ENCODE measurements at regions not wholly inside any gene's neighbourhood (a gene's known extent, or its start where the extent isn't known, plus 50 kb on each side); places are given as distances from the start of the nearest gene placed in this dataset.

GRCh38 chr6:2403546-2403945 is 158.1 kb upstream of the GMDS start:
- no peak for ATAC-seq
- TF ChIP-seq REST (IDR thresholded peaks at IDR 0.05; ENCODE audit: insufficient read depth in 1 of 2, low read depth in 2 of 2, low read length in 1 of 2) (no peak), POLR2AphosphoS5 (IDR thresholded peaks at IDR 0.05; ENCODE audit: low read depth, low read length) (no peak), SIN3A (IDR thresholded peaks at IDR 0.05; ENCODE audit: borderline replicate concordance, insufficient read depth, low read depth, low read length) (no peak), CTCF (IDR thresholded peaks at IDR 0.05) (no peak), TCF7L2 (IDR thresholded peaks at IDR 0.05; ENCODE audit: low read depth, low read length) (no peak)
- no peak overlapping the region for H3K27ac ChIP-seq (ENCODE audit: low read length)

GRCh38 chr6:2396846-2397630 is 151.6 kb upstream of the GMDS start:
- H3K27me3 ChIP-seq (ENCODE audit: control insufficient read depth, insufficient read depth, low read length) = no peaks in the 10 kb centered on the region
- TF ChIP-seq CTCF (IDR thresholded peaks at IDR 0.05) (no peak), POLR2AphosphoS5 (IDR thresholded peaks at IDR 0.05; ENCODE audit: low read depth, low read length) (no peak), TCF7L2 (IDR thresholded peaks at IDR 0.05; ENCODE audit: low read depth, low read length) (no peak), REST (IDR thresholded peaks at IDR 0.05; ENCODE audit: insufficient read depth in 1 of 2, low read depth in 2 of 2, low read length in 1 of 2) (no peak), SIN3A (IDR thresholded peaks at IDR 0.05; ENCODE audit: borderline replicate concordance, insufficient read depth, low read depth, low read length) (no peak)
- H3K27ac ChIP-seq (ENCODE audit: low read length) = no peak overlapping the region
- H3K36me3 ChIP-seq (ENCODE audit: control insufficient read depth, insufficient read depth, low read length) = no peaks in the 10 kb centered on the region
- no peaks in the 10 kb centered on the region for H3K4me1 ChIP-seq (ENCODE audit: control insufficient read depth, insufficient read depth, low read length)
- BruUV-seq (replicated peaks) = no TSS peak
- H3K9me3 ChIP-seq (ENCODE audit: control insufficient read depth, insufficient read depth, low read depth, low read length) = no peaks in the 10 kb centered on the region
- ChIA-PET CTCF (no interaction called here), POLR2A (no interaction called here)
- no peak overlapping the region for H3K4me3 ChIP-seq (ENCODE audit: low read depth in 2 of 2, low read length in 2 of 2)
- DNase-seq (ENCODE audit: low read depth, low spot score) (no peak), ATAC-seq (no peak)
- in situ Hi-C loops (cut with HindIII; ENCODE audit: low pct_unique_long_range_greater_than_20kb, low sequenced_read_pairs) = no loop called here
- intact Hi-C loops (cut with micrococcal nuclease; ENCODE audit: unreplicated experiment) = no loop called here

More at GRCh38 chr6:2403546-2403945, 158.1 kb upstream of the GMDS start:
- no TSS peak for BruUV-seq (replicated peaks)
- Histone ChIP-seq H3K36me3 (ENCODE audit: control insufficient read depth, insufficient read depth, low read length) (no peaks in the 10 kb centered on the region), H3K27me3 (ENCODE audit: control insufficient read depth, insufficient read depth, low read length) (no peaks in the 10 kb centered on the region), H3K4me3 (ENCODE audit: low read depth in 2 of 2, low read length in 2 of 2) (no peak overlapping the region), H3K4me1 (ENCODE audit: control insufficient read depth, insufficient read depth, low read length) (no peaks in the 10 kb centered on the region), H3K9me3 (ENCODE audit: control insufficient read depth, insufficient read depth, low read depth, low read length) (no peaks in the 10 kb centered on the region)
- no peak for DNase-seq (ENCODE audit: low read depth, low spot score)
- in situ Hi-C loops (cut with HindIII; ENCODE audit: low pct_unique_long_range_greater_than_20kb, low sequenced_read_pairs) = no loop called here
- ChIA-PET POLR2A (no interaction called here), CTCF (no interaction called here)
- intact Hi-C loops (cut with micrococcal nuclease; ENCODE audit: unreplicated experiment) = no loop called here

All from Panc1 (cell line).